GM12872 (cell line): ENCODE measurements at regions not wholly inside any gene's neighbourhood (a gene's known extent, or its start where the extent isn't known, plus 50 kb on each side); places are given as distances from the start of the nearest gene placed in this dataset.

Experiments used
- TF ChIP-seq, protein P1 (sequence below): IDR thresholded peaks from 3 replicates; pipeline ENCODE4 v1.5.1; 2011; ENCODE audit warnings: low read depth, mild to moderate bottlenecking, low read length, moderate library complexity; ENCODE audit not compliant: insufficient read depth

DNA sequence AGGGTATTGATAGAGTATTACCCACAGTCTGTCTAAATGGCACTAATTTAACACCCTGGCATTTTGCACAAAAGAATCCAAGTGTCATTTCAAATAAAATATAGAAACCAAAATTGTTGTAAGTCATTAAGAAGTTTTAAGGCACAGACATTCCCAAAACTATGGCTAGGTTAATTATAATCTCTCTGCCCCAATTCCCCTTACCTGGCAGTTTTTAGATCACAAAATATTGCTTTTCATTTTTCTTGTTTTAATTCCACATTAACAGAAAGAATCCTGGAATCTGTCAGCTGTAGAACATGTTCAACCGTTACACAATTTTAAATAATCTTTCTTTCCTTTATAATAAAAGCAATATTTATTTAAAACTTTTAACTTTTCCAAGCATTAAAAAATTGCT is 56.1 kb upstream of the PALS2 start:
- TF ChIP-seq, protein P1, sequence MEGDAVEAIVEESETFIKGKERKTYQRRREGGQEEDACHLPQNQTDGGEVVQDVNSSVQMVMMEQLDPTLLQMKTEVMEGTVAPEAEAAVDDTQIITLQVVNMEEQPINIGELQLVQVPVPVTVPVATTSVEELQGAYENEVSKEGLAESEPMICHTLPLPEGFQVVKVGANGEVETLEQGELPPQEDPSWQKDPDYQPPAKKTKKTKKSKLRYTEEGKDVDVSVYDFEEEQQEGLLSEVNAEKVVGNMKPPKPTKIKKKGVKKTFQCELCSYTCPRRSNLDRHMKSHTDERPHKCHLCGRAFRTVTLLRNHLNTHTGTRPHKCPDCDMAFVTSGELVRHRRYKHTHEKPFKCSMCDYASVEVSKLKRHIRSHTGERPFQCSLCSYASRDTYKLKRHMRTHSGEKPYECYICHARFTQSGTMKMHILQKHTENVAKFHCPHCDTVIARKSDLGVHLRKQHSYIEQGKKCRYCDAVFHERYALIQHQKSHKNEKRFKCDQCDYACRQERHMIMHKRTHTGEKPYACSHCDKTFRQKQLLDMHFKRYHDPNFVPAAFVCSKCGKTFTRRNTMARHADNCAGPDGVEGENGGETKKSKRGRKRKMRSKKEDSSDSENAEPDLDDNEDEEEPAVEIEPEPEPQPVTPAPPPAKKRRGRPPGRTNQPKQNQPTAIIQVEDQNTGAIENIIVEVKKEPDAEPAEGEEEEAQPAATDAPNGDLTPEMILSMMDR: no peak

DNA sequence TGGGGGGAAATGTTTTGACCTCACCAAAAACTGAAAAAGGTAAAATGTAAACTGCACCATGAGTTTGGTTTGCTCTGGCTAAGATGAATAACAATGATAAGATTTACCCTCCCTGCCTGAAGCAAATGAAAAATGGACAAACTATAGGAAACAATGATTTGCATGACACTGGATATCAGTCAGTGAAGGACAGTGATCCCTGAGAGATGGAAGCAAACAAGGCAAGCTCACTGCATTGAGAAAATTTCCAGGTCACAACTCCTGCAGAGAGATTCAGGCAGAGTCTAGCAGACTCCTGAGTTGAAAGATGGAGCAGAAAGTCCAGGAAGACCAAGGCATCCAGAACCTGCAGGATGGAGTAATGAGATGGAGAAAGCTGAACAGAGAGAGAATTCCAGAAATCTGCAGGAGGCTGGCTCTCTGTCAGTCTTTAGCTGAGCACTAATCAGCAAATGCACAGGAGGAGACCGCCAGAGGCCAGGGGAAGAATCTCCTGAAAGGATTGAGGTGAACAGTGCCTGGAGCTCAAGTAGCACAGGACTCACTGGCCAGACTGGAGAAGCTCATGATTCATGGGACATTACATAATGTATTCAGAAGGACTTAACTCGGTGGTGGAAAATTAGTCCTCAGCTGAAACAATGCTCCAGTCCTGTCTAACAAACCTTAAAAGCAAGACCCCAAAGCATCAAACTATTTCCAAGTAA is 51.2 kb upstream of the PALS2 start:
- TF ChIP-seq, protein P1: no peak
